T47D (cell line): ENCODE measurements at regions not wholly inside any gene's neighbourhood (a gene's known extent, or its start where the extent isn't known, plus 50 kb on each side); places are given as distances from the start of the nearest gene placed in this dataset.

Source experiments
- DNase-seq, 2 experiments: peaks; one replicate each; pipeline versions ENCODE4 v3.0.0 to v3.0.0-alpha.2; 2011 to 2012; ENCODE audit warnings: low read depth in 1 of 2, low spot score in 1 of 2
- JUND ChIP-seq: IDR thresholded peaks from 2 replicates; pipeline ENCODE4 v1.6.1; 2012; ENCODE audit warnings: low read depth
- in situ Hi-C: cut with HindIII; loops from 2 replicates; pipeline ENCODE4 v1.10.0; 2016; ENCODE audit warnings: low sequenced_read_pairs, low pct_unique_long_range_greater_than_20kb

DNA sequence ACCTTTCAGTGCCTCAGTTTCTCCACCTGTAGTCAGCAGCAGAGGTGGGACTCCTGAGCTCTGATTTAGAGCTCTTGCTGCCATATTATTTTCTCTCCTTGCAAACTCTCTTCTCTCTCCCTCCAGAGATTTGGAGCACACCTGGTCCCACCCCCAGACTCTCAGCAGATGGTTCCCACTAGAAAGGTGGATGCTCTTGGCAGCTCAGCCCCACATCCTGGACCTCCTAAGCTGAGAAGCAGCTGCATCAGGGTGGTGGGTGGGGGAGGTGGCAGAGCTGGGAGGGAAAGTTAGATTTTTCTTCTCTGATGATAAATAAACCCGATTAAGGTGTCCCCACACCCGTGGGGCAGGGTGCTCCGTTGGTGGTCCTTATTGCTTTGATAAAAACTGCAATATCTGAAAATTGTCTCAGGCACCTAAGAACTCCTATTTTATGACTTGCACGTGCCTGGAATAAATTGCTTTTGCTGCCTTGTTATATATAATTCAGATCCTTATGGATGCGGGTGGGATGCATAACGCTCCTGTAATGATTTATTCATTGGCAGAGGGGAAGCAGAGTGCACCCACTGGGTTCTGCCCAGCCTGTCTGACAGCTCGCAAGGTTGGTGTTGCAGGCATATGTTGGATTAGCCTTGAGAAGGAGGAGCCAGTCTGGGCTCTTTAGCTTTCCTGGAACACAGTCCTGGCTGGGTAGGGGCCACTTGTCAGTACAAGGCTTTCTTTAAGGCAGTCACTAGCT is 214.2 kb downstream of the SUDS3 start:
- no peak for TF ChIP-seq JUND
- DNase-seq: no peak
- in situ Hi-C loops: no loop called here

DNA sequence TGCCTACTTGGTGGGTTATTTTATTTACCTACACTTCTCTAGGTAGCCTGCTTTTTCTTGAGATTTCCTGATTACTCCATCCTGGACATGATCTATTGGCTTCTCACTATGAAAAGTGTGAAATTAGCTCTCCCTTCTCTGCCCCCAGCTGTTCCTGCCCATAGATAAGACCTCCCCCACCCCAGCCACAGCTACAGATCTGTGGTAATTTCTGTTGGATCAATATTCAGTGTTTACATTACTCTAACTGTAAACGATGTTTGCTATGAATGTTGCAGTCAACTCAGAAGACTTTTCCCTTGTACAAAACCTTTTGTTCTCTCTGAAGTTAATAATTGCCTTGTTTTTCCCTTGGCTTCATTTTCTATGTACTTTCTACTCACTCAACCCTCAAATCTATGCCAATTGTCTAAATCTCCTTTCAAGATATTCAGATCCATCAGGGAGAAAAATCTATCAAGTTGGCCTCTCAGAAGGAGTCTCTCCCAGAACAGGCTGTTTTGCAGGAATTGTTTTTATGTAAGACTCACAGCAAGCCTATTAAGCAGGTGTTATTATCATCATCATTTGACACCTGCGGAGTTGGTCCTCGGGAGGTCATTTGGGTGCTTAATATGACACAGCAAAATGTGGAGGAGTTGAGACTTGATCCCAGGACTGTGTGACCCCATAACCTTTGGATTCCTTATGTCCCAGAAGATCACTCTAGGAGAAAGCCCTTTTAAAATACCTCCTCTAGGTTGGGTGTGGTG is 227.4 kb downstream of the SUDS3 start:
- TF ChIP-seq JUND: no peak
- no peak for DNase-seq
- in situ Hi-C loops: no loop called here

DNA sequence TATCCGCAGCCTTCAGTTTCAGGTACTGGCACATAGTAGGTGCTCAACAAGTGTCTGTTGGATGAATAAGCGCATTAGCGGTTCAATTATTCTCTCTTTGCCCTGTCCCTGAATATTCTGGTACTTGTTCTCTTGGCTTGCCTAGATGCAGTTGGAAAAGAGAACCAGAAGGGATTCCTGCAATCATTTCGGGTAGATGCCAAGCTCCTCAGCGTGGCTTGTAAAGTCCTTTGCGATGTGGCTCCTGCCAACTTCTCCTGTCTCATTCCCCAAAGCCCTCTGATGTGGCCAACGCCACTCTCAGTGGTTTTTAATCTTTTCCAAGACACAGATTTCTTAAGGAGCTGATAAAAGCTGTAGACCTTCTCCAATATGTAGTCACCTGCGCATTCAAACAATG is 230.3 kb downstream of the SUDS3 start:
- in situ Hi-C loops: no loop called here
- no peak for TF ChIP-seq JUND
- DNase-seq: no peak

DNA sequence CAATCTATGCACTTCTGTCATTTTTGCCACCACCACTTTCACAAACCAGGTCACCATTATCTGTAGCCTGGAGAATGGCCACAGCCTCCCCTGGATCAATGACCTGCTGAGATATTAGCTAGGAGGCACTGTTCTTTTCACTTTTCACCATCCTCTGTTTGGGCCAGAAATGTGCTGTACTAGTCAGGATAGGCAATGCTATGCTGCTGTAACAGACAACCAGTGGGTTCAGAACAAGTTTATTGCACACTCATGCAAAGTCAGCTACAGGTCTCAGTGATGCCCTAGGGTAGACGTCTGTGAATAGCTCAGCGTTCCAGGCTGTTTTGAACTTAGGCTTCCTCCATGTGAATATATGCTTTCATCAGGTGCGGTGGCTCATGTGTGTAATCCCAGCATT is 231.5 kb downstream of the SUDS3 start:
- no peak for DNase-seq
- no peak for TF ChIP-seq JUND
- in situ Hi-C loops: no loop called here

DNA sequence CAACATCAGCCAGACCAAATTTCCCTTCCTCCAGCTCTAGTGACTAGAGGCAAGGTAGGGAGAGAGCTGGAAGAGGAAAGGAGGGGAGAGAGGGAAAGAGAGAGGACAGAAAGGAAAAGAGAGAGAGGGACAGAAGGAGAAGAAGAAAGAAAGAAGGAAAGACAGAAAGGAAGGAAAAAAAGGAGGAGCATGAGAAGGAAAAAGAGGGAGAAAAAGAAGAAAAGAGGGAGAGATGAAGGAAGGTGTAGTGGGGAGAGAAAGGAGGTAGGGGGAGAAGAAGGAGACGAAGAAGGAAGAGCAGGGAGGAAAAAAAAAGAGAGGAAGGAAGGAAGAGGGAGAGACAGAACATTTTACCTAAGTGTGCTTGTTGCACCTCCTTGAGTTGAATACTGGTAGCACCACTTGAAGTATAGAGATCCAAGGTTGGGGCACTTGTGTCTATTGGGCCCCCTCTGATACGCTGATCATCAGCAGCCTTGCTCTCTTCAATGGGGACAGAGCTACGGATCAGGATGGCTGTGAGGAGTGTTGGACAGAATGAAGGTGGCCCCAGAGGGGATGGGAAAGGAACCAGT is 232.5 kb downstream of the SUDS3 start:
- in situ Hi-C loops: no loop called here
- no peak for DNase-seq
- TF ChIP-seq JUND: no peak

DNA sequence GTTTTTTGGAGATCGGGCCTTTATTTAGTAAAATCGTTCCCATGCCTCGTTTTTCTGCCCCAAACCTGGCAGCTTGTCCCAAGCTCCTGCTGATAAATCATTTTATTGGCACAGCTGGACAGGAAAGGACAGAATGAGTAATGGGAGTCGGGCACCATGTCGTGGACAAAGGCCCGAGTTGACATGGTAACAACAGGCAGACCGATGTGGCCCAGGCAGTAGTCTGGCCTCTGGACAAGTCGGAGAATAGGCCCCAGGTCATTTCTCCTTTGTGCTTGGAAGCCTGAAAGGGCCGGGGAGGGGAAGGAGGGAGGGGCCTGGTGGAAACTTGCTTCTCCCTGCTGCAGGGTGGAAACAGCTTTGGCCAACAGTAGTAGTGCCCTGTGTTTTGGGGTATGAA is 234.9 kb downstream of the SUDS3 start:
- in situ Hi-C loops: no loop called here
- DNase-seq: no peak
- TF ChIP-seq JUND: no peak

DNA sequence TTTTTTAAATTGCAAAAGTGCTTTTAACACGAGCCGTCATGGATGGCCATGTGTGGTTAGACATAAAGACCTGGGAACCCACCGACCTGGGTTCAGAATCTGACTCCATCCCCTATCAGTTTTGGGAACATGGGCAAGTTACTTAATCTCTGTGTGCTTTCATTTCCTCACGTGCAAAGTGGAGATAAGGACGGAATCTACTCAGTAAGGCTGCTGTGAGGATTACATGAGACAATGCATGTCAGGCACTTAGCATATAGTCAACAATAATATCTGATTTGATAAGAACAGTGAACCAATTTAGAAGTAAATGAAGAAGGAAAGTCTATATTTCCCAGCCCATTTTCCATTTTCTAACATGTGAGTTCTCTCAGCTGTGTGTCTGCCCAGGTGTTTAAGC is 235.4 kb downstream of the SUDS3 start:
- in situ Hi-C loops: no loop called here
- no peak for DNase-seq
- TF ChIP-seq JUND: no peak

DNA sequence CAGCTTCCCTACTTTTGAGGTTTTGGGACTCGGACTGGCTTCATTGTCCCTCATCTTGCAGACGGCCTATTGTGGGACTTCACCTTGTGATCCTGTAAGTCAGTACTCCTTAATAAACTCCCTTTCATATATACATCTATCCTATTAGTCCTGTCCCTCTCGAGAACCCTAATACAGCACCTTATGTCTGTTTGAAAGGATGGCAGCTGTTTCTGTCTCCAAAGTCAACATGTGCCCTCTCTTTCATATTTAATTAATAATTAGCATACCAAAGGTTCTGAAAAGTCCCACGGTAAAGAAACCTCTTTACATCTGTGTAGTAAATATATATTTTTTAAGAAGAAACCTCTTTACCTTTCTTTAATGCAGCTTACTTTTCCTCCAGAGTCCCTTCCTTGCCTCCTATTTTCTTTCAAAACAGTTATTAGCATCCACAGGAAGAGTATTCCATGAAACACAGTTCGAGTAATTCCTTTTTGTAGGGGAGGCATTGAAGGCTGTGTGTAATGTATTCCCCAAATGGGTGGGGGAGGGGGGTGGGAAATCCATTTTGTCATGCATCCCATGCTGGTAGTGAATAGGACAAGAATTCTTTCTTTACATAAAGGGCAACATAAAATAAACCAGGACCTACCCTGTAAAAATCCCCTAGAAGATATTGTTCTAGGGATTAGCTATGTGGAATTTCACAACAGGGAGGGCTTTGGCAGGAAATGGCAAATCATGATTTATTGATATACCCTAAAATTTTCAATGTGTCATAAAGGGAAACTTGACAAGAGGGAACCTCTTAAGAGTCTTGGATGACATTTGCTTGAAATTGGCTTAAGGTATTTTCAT is 241.5 kb downstream of the SUDS3 start:
- in situ Hi-C loops: no loop called here
- no peak for TF ChIP-seq JUND
- DNase-seq: no peak

DNA sequence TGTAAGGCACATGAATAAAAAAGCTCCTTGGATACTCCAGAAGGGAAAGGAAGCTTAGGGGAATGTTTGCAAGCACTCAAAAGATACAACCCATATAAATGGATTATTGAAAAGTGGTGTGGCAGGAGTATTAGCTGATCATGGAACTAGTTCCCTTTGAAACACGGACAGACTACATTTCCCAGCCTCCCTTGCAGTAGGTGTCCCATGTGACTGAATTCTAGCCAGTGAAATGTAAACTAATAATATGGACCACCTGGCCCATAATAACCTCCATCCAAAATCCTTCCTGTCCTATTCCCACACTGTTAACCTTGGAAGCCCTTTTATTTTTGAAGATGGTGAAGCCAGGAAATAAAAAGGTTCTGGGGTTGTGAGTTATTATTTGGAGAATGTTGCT is 242.3 kb downstream of the SUDS3 start:
- in situ Hi-C loops: no loop called here
- TF ChIP-seq JUND: no peak
- no peak for DNase-seq

DNA sequence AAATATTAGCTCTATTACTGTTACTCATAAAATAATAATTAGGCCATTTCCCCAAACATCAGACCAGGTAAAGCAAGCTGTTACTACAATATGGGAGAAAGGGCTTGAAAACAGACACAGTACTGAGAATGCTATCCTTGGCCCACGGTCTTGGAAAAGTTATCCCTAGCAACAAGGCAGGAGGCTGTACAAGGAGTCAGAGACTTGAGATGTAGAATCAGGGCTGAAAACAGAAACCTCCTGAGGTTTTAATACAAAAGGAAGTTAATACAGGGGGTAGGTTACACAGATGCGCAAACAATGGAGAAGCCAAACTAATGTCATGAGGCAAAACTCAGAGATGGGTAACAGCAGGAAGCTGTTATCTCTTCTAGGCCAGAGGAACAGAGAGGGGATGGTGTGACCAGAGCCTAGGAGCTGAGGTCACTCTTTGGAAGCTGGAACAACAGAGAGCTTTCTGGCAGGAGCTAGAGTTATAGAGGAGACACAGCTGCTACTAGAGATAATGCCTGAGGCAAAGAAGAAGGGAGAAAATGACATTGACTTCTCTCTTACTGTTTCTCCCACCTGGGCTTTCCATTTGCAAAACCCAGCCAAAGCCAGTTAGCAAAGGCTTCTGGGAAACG is 248.8 kb downstream of the SUDS3 start:
- DNase-seq: no peak
- TF ChIP-seq JUND: no peak
- in situ Hi-C loops: no loop called here

DNA sequence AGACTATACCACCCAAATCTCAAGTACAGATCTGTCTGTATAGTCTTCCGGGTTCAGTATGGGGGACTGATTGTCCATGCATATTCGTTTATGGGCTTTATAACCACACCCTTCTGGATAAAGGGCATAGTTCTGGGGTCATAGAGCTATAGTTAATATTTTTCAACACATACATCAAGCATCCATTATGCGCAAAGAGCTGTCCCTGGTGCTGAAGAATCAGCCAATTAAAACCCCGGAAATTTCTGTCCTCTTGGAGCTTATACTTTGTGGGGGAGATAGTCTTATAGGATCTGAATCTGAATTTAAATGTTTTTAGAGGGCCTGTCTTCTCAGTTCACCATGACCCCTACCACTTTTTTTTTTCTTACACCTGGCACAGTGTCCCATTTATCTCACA is 256.7 kb downstream of the SUDS3 start:
- no peak for TF ChIP-seq JUND
- in situ Hi-C loops: no loop called here
- peak; percentile 20 to 60 for DNase-seq

DNA sequence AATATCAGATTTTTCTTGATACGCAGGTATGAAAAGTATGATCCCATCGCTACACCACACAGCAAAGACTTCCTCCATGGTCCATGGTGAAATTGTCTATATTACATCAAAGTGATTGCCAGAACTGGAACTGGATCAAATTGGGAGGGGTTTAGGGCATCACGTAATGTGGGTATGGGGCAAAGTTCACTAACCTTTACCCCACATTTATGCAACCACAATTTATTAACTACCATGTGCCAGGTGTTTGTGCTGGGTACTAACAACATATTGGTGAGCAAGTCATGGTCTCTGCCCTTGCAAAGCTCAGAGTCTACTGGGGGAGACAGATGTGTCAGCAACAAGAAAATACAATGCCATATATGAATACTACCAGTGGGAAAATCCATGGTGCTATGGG is 258.9 kb downstream of the SUDS3 start:
- in situ Hi-C loops: no loop called here
- no peak for TF ChIP-seq JUND
- DNase-seq: no peak
